ENCODE measurements at regions not wholly inside any gene's neighbourhood (a gene's known extent, or its start where the extent isn't known, plus 50 kb on each side); places are given as distances from the start of the nearest gene placed in this dataset.

DNA sequence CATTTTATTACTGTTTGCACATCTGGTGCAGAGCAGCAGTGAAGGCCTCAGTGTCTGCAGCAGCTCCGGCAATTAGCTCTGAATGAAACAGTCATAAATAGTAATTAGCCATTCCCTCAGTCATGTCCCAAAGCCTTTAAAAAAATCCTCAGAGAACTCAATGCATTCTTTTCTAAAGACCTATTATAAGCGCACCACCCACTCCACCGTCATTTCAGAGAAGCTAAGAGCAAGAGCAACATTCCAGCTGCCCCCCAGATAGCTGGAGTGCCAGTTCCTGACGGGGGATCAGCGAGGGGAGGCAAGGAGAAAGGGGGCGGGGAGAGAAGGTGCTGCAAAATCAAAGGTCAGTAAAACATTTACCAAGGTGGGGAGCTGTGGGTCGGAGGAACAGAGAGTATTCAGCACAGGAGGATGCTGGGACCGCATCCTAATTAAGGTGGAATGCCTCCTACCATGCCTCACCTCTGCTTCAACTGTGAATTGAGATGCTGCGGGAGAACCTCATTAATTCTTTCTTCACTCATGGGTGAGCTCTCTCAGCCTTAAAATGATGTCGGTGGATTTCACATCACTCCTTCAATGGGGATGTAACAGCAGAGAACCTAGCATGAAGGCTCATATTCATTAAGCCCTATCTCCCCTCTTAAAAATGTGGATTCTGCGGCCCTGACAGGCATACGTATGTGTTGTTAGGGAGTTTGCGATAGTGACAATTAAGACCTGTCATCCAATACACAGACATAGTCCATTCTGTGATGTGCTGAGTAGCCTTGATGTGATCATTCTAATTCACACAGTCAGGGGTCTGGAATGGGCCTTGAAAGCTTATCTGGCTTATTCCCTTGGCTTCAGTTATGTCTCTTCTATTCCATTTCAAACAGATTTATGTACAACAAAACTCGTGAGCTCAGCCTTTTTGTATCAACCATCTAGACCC, 469.5 kb upstream of the NRSN1 start:
- TF ChIP-seq POLR2A (IDR thresholded peaks at IDR 0.05) (no peak), POLR2AphosphoS5 (IDR thresholded peaks at IDR 0.05) (no peak), EP300 (IDR thresholded peaks at IDR 0.05) (no peak)
- TF ChIP-seq, protein P1, sequence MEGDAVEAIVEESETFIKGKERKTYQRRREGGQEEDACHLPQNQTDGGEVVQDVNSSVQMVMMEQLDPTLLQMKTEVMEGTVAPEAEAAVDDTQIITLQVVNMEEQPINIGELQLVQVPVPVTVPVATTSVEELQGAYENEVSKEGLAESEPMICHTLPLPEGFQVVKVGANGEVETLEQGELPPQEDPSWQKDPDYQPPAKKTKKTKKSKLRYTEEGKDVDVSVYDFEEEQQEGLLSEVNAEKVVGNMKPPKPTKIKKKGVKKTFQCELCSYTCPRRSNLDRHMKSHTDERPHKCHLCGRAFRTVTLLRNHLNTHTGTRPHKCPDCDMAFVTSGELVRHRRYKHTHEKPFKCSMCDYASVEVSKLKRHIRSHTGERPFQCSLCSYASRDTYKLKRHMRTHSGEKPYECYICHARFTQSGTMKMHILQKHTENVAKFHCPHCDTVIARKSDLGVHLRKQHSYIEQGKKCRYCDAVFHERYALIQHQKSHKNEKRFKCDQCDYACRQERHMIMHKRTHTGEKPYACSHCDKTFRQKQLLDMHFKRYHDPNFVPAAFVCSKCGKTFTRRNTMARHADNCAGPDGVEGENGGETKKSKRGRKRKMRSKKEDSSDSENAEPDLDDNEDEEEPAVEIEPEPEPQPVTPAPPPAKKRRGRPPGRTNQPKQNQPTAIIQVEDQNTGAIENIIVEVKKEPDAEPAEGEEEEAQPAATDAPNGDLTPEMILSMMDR (IDR thresholded peaks at IDR 0.05), result no peak
